IMR-90 (cell line): ENCODE measurements at regions not wholly inside any gene's neighbourhood (a gene's known extent, or its start where the extent isn't known, plus 50 kb on each side); places are given as distances from the start of the nearest gene placed in this dataset.

Experiments
- ATAC-seq: fragments of 200-7000 bp; cut with Tn5 transposase; 2 replicates; pipeline ENCODE4 v1.9.1; 2020; ENCODE audit warnings: low read depth, mild to moderate bottlenecking, moderate library complexity
- BruUV-seq: library from RNA; stranded (reverse); fragments of 400-500 nt; replicated peaks from 2 replicates; lab custom pipeline; 2021; lab: Mats Ljungman, UMichigan
- CTCF ChIA-PET: fragments of 300-600 bp; formaldehyde crosslinking; extraction: SDS; loops from one replicate; lab custom pipeline; 2021; ENCODE audit warnings: antibody characterized with exemption; lab: Yijun Ruan, JAX
- POLR2A ChIA-PET: fragments of 300-600 bp; sonication (Branson Sonifier 250); formaldehyde crosslinking; loops from one replicate; lab custom pipeline; 2022; ENCODE audit warnings: antibody characterized with exemption; ENCODE audit not compliant: unreplicated experiment; lab: Charles Lee
- DNase-seq: peaks from one replicate; pipeline ENCODE4 v3.0.0; 2013
- H2AFZ ChIP-seq: replicated peaks from 2 replicates; pipeline ENCODE3; 2013; ENCODE audit warnings: low read length, mild to moderate bottlenecking; ENCODE audit not compliant: poor library complexity
- H2AK5ac ChIP-seq: 2 replicates; pipeline ENCODE4 v1.6.1; 2013; ENCODE audit warnings: low read depth, low read length, inconsistent platforms
- H2AK9ac ChIP-seq: replicated peaks from 2 replicates; pipeline ENCODE3; 2013; ENCODE audit warnings: mild to moderate bottlenecking, low read depth, low read length, moderate library complexity; ENCODE audit not compliant: poor library complexity
- H2BK120ac ChIP-seq: 2 replicates; pipeline ENCODE4 v1.6.1; 2013; ENCODE audit warnings: low read depth, low read length, inconsistent platforms
- H2BK15ac ChIP-seq: 3 replicates; pipeline ENCODE4 v1.6.1; 2013; ENCODE audit warnings: low read depth, low read length, inconsistent platforms
- H2BK20ac ChIP-seq: 2 replicates; pipeline ENCODE4 v1.6.1; 2013; ENCODE audit warnings: low read depth, mild to moderate bottlenecking, inconsistent platforms, low read length, moderate library complexity
- H2BK5ac ChIP-seq: 2 replicates; pipeline ENCODE4 v1.6.1; 2013; ENCODE audit warnings: mild to moderate bottlenecking, low read depth, low read length, inconsistent platforms; ENCODE audit not compliant: poor library complexity, severe bottlenecking
- H3K14ac ChIP-seq: replicated peaks from 2 replicates; pipeline ENCODE4 v1.6.1; 2013; ENCODE audit warnings: low read depth, low read length, inconsistent platforms
- H3K18ac ChIP-seq: 2 replicates; pipeline ENCODE4 v1.6.1; 2013; ENCODE audit warnings: low read depth, low read length, control low read depth
- H3K23ac ChIP-seq: 2 replicates; pipeline ENCODE4 v1.6.1; 2013; ENCODE audit warnings: low read depth, low read length, inconsistent platforms
- H3K27ac ChIP-seq: 2 replicates; pipeline ENCODE4 v1.5.1; 2013; ENCODE audit warnings: mild to moderate bottlenecking, control low read depth, low read length; ENCODE audit not compliant: insufficient read depth
- H3K27me3 ChIP-seq: 2 replicates; pipeline ENCODE4 v1.6.1; 2013; ENCODE audit warnings: low read length; ENCODE audit not compliant: control insufficient read depth, insufficient read depth
- H3K36me3 ChIP-seq: 2 replicates; pipeline ENCODE4 v1.6.1; 2013; ENCODE audit warnings: low read length, mixed read lengths; ENCODE audit not compliant: control insufficient read depth, insufficient read depth
- H3K4ac ChIP-seq: 2 replicates; pipeline ENCODE4 v1.6.1; 2013; ENCODE audit warnings: low read depth, low read length, inconsistent platforms
- H3K4me1 ChIP-seq: 2 replicates; pipeline ENCODE4 v1.6.1; 2013; ENCODE audit warnings: low read length, mixed read lengths; ENCODE audit not compliant: control insufficient read depth, insufficient read depth
- H3K4me2 ChIP-seq: 2 replicates; pipeline ENCODE4 v1.6.1; 2013; ENCODE audit warnings: low read depth, mild to moderate bottlenecking, control low read depth, low read length, moderate library complexity
- H3K4me3 ChIP-seq: 2 replicates; pipeline ENCODE4 v1.5.1; 2013; ENCODE audit warnings: low read depth, mild to moderate bottlenecking, control low read depth, low read length, moderate library complexity; ENCODE audit not compliant: insufficient read depth
- H3K56ac ChIP-seq: 2 replicates; pipeline ENCODE4 v1.6.1; 2013; ENCODE audit warnings: low read length, inconsistent platforms; ENCODE audit not compliant: insufficient read depth; ENCODE audit errors: extremely low read depth
- H3K79me1 ChIP-seq, 2 experiments: 2 replicates each; pipeline ENCODE4 v1.6.1; 2013; ENCODE audit warnings: low read length in 2 of 2, inconsistent platforms in 1 of 2, low read depth in 1 of 2
- H3K9ac ChIP-seq: 2 replicates; pipeline ENCODE4 v1.6.1; 2013; ENCODE audit warnings: low read depth, low read length, control low read depth
- H3K9me1 ChIP-seq: 2 replicates; pipeline ENCODE4 v1.6.1; 2013; ENCODE audit warnings: low read length, inconsistent platforms; ENCODE audit not compliant: insufficient read depth
- H3K9me3 ChIP-seq: 2 replicates; pipeline ENCODE4 v1.6.1; 2013; ENCODE audit warnings: low read length; ENCODE audit not compliant: control insufficient read depth, insufficient read depth
- H4K20me1 ChIP-seq: 2 replicates; pipeline ENCODE4 v1.6.1; 2013; ENCODE audit warnings: low read length, inconsistent platforms; ENCODE audit not compliant: insufficient read depth
- H4K5ac ChIP-seq: 2 replicates; pipeline ENCODE4 v1.6.1; 2013; ENCODE audit warnings: mild to moderate bottlenecking, low read depth, low read length, control low read depth
- H4K8ac ChIP-seq, 2 experiments: 2 replicates each; pipeline ENCODE4 v1.6.1; 2013; ENCODE audit warnings: low read depth in 2 of 2, low read length in 2 of 2, control low read depth in 1 of 2, inconsistent platforms in 1 of 2
- H4K91ac ChIP-seq: 2 replicates; pipeline ENCODE4 v1.6.1; 2013; ENCODE audit warnings: low read depth, low read length, inconsistent platforms; ENCODE audit not compliant: insufficient read depth
- BHLHE40 ChIP-seq: fragments of 150-350 bp; IDR thresholded peaks from 2 replicates; pipeline ENCODE4 v1.6.1; 2016; ENCODE audit warnings: mild to moderate bottlenecking, low read depth, low read length
- CEBPB ChIP-seq: IDR thresholded peaks from 2 replicates; pipeline ENCODE4 v1.6.1; 2012; ENCODE audit warnings: low read depth, low read length, improper control_type of control experiment
- CHD1 ChIP-seq: IDR thresholded peaks from 2 replicates; pipeline ENCODE4 v1.6.1; 2012; ENCODE audit warnings: low read depth, low read length, improper control_type of control experiment
- CTCF ChIP-seq: conservative IDR thresholded peaks from 2 replicates; pipeline ENCODE4 v1.5.1; 2012; ENCODE audit warnings: mild to moderate bottlenecking, low read depth, low read length, improper control_type of control experiment
- FOS ChIP-seq: fragments of 150-350 bp; IDR thresholded peaks from 2 replicates; pipeline ENCODE4 v1.6.1; 2016; ENCODE audit warnings: low read depth, low read length
- MAFK ChIP-seq: IDR thresholded peaks from 2 replicates; pipeline ENCODE4 v1.6.1; 2012; ENCODE audit warnings: low read depth, low read length, improper control_type of control experiment
- MAZ ChIP-seq: IDR thresholded peaks from 2 replicates; pipeline ENCODE4 v1.6.1; 2012; ENCODE audit warnings: low read depth, mild to moderate bottlenecking, low read length, improper control_type of control experiment, moderate library complexity, borderline replicate concordance
- MXI1 ChIP-seq: IDR thresholded peaks from 2 replicates; pipeline ENCODE4 v1.6.1; 2012; ENCODE audit warnings: low read depth, mild to moderate bottlenecking, low read length, moderate library complexity, borderline replicate concordance
- NFE2L2 ChIP-seq: fragments of 150-350 bp; IDR thresholded peaks from 2 replicates; pipeline ENCODE4 v1.6.1; 2016; ENCODE audit warnings: low read depth, mild to moderate bottlenecking, low read length
- POLR2A ChIP-seq: IDR thresholded peaks from 2 replicates; pipeline ENCODE4 v1.6.1; 2012; ENCODE audit warnings: mild to moderate bottlenecking, low read depth, low read length
- RAD21 ChIP-seq: IDR thresholded peaks from 2 replicates; pipeline ENCODE4 v1.6.1; 2012; ENCODE audit warnings: low read length, improper control_type of control experiment
- RCOR1 ChIP-seq: IDR thresholded peaks from 2 replicates; pipeline ENCODE4 v1.6.1; 2012; ENCODE audit warnings: mild to moderate bottlenecking, low read length, improper control_type of control experiment; ENCODE audit not compliant: insufficient replicate concordance
- RFX5 ChIP-seq: IDR thresholded peaks from 2 replicates; pipeline ENCODE4 v1.8.0; 2012; ENCODE audit warnings: low read depth, mild to moderate bottlenecking, low read length, moderate library complexity
- SMC3 ChIP-seq: fragments of 150-350 bp; IDR thresholded peaks from 2 replicates; pipeline ENCODE4 v1.6.1; 2016; ENCODE audit warnings: low read depth, mild to moderate bottlenecking, antibody characterized with exemption, low read length, moderate library complexity
- USF2 ChIP-seq: fragments of 150-350 bp; IDR thresholded peaks from 2 replicates; pipeline ENCODE4 v1.6.1; 2017; ENCODE audit warnings: mild to moderate bottlenecking, antibody characterized with exemption, low read length, low read depth
- WGBS, 2 experiments: methylation state at CpG; one replicate each; pipeline versions ENCODE4 v1.1.5 to v1.1.7; 2013; ENCODE audit warnings: missing lambda C conversion rate in 2 of 2; ENCODE audit not compliant: insufficient read length in 1 of 2; ENCODE audit errors: extremely low coverage in 2 of 2; 5-methylcytosine and 5-hydroxymethylcytosine counted together
- dilution Hi-C: fragments of 300-500 bp; cut with HindIII; formaldehyde crosslinking; loops from one replicate; pipeline ENCODE4 v1.14.3; 2018; ENCODE audit warnings: low sequenced_read_pairs; ENCODE audit not compliant: unreplicated experiment
- in situ Hi-C: fragments of 300-500 bp; cut with MboI; formaldehyde crosslinking; loops from 3 replicates; pipeline ENCODE4 v1.14.3; 2019; ENCODE audit warnings: low sequenced_read_pairs, inconsistent platforms, mixed read lengths
- intact Hi-C: fragments of 100-400 bp; cut with micrococcal nuclease; formaldehyde crosslinking; loops from 2 replicates; pipeline ENCODE4 v1.10.0; 2022
- TF ChIP-seq, protein P1 (sequence below): fragments of 150-350 bp; IDR thresholded peaks from 2 replicates; pipeline ENCODE4 v1.6.1; 2016; ENCODE audit warnings: low read depth, mild to moderate bottlenecking, low read length, moderate library complexity, borderline replicate concordance

DNA sequence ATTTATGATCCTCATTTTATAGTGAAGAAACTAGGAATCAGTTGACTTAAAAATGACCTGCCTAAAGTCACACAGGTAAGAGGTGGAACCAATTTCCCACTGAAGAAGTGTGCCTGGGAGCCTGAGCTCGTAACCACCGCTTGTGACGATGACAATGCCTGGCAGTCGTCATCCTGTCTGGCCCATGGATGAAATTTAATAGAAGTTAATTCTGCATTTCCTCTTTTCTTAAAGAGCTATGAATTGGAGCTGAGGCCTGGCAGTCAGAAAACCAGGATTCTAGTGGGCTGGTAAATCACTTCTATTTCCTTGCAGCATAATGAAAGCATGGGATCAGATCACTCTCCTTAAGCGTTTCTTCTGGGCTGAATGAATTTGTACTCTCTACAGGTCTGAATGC lies 200.0 kb upstream of the SGK1 start:
- H3K18ac ChIP-seq, result peak overlapping the region; percentile 74; the same call in 1 of the 2 replicates
- H3K9me3 ChIP-seq, result no peaks in the 10 kb centered on the region
- peak overlapping the region; percentile 28; the same call in 2 of the 3 replicates for H2BK15ac ChIP-seq
- peak overlapping the region in 1 of 2 experiments; percentile 0; a peak in 2 of 4 replicates for H4K8ac ChIP-seq
- 0 out of 2 replicates have a peak, but pooled peaks cover 3% of the 10 kb centered on the region for H3K9me1 ChIP-seq
- TF ChIP-seq MXI1, result no peak
- TF ChIP-seq POLR2A, result no peak
- TF ChIP-seq MAZ, result no peak
- no peak for TF ChIP-seq RCOR1
- TF ChIP-seq RFX5, result no peak
- no peak for TF ChIP-seq MAFK
- no peak for TF ChIP-seq CHD1
- no peak for TF ChIP-seq USF2
- TF ChIP-seq RAD21, result no peak
- no peak for TF ChIP-seq SMC3
- TF ChIP-seq BHLHE40, result no peak
- no peak for TF ChIP-seq FOS
- TF ChIP-seq NFE2L2, result no peak
- no peak for TF ChIP-seq CEBPB
- TF ChIP-seq, protein P1, sequence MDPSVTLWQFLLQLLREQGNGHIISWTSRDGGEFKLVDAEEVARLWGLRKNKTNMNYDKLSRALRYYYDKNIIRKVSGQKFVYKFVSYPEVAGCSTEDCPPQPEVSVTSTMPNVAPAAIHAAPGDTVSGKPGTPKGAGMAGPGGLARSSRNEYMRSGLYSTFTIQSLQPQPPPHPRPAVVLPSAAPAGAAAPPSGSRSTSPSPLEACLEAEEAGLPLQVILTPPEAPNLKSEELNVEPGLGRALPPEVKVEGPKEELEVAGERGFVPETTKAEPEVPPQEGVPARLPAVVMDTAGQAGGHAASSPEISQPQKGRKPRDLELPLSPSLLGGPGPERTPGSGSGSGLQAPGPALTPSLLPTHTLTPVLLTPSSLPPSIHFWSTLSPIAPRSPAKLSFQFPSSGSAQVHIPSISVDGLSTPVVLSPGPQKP, result no peak
- no peak for TF ChIP-seq CTCF
- no peak for DNase-seq
- no peaks in the 10 kb centered on the region for H4K20me1 ChIP-seq
- no peaks in the 10 kb centered on the region for H3K27me3 ChIP-seq
- H4K5ac ChIP-seq, result peak overlapping the region; percentile 64
- H3K4me1 ChIP-seq, result peaks cover 10% of the 10 kb centered on the region
- intact Hi-C loops, result no loop called here
- H4K91ac ChIP-seq, result peak overlapping the region; percentile 26; the same call in 1 of the 2 replicates
- whole genome bisulfite sequencing, 2 experiments, result no CpG with 5 or more reads among the region's 5 CpGs
- CTCF ChIA-PET, result interaction anchor here (0.9 kb wide), 1 partner anchor 123 kb away, joined by 3 read pairs; no protein-coding TSS in a partner anchor
- H2BK120ac ChIP-seq, result peak overlapping the region; percentile 70; the same call in 1 of the 2 replicates
- no peak for ATAC-seq
- no peaks in the 10 kb centered on the region for H3K79me1 ChIP-seq
- H3K9ac ChIP-seq, result no peak overlapping the region
- peak overlapping the region; percentile 63 for H2AK5ac ChIP-seq
- H3K56ac ChIP-seq, result no peak overlapping the region
- peak overlapping the region; percentile 41; the same call in 1 of the 2 replicates for H3K27ac ChIP-seq
- peak overlapping the region; percentile 2 for H2BK5ac ChIP-seq
- dilution Hi-C loops, result no loop called here
- no peak overlapping the region for H3K14ac ChIP-seq
- H3K23ac ChIP-seq, result 0 out of 2 replicates have a peak overlapping the region, but pooled peaks have one; percentile 18
- no peak overlapping the region for H2AK9ac ChIP-seq
- no peak overlapping the region for H3K4me3 ChIP-seq
- POLR2A ChIA-PET, result no interaction called here
- no peak overlapping the region for H2AFZ ChIP-seq
- in situ Hi-C loops, result no loop called here
- H3K36me3 ChIP-seq, result no peaks in the 10 kb centered on the region
- peak overlapping the region; percentile 59; the same call in 1 of the 2 replicates for H2BK20ac ChIP-seq
- no peak overlapping the region; the same call in 1 of the 2 replicates for H3K4ac ChIP-seq
- no peak overlapping the region; the same call in 1 of the 2 replicates for H3K4me2 ChIP-seq
- no TSS peak for BruUV-seq
